Psoas muscle (tissue), 7 donors: ENCODE measurements at regions not wholly inside any gene's neighbourhood (a gene's known extent, or its start where the extent isn't known, plus 50 kb on each side); places are given as distances from the start of the nearest gene placed in this dataset.

Experiments used
- ATAC-seq, 4 donors: fragments of 200-7000 bp; cut with Tn5 transposase; one replicate each; pipeline ENCODE4 v1.9.1; 2020; ENCODE audit warnings: moderate library complexity in 3 of 4, mild to moderate bottlenecking in 2 of 4
- DNase-seq, 2 donors: peaks; one replicate each; pipeline ENCODE4 v3.0.0-alpha.2; 2020
- H3K27ac ChIP-seq: fragments of 200-600 bp; one replicate; pipeline ENCODE4 v1.8.0; 2022
- H3K27me3 ChIP-seq, 3 donors: fragments of 200-600 bp in 1 of 3; one replicate each; pipeline versions ENCODE4 v1.6.1 to v1.8.0; 2013 to 2022; ENCODE audit warnings: low read length in 2 of 3, mild to moderate bottlenecking in 2 of 3, moderate library complexity in 1 of 3; ENCODE audit not compliant: insufficient read depth in 3 of 3
- H3K36me3 ChIP-seq, 2 donors: fragments of 200-600 bp in 1 of 2; one replicate each; pipeline versions ENCODE4 v1.6.1 to v1.8.0; 2013 to 2022; ENCODE audit warnings: low read depth in 1 of 2, mild to moderate bottlenecking in 1 of 2, moderate library complexity in 1 of 2; ENCODE audit not compliant: insufficient read depth in 1 of 2
- H3K4me1 ChIP-seq: fragments of 200-600 bp; one replicate; pipeline ENCODE4 v1.8.0; 2022
- H3K4me3 ChIP-seq: fragments of 200-600 bp; one replicate; pipeline ENCODE4 v1.8.0; 2022; ENCODE audit warnings: mild to moderate bottlenecking
- H3K9me3 ChIP-seq: fragments of 200-600 bp; one replicate; pipeline ENCODE4 v1.8.0; 2022
- CTCF ChIP-seq: fragments of 200-600 bp; IDR thresholded peaks from one replicate; pipeline ENCODE4 v1.8.0; 2022; ENCODE audit warnings: antibody characterized with exemption
- WGBS, 3 donors: extraction: QIAGEN DNeasy Blood & Tissue Kit; methylation state at CpG; one replicate each; pipeline versions ENCODE4 v1.1.6 to v1.1.7; 2013; 5-methylcytosine and 5-hydroxymethylcytosine counted together
- intact Hi-C, 2 donors: fragments of 100-400 bp; cut with DNase I; formaldehyde crosslinking; loops; one replicate each; pipeline versions ENCODE4 v1.11.0 to v1.14.2; 2022
- donor health status: healthy with polysubstance abuse.
- donor health status: DM: no; HTN: no; CAD: no; lungs with moderate emphysema.
- donor health status: Bipolar disorder and iron deficiency.
- donor health status: healthy.
- donor health status: DM: yes; HTN: yes; CAD: no.
- donor health status: DM: no; HTN: no; CAD: no.
- donor health status: DM: yes; HTN: yes; CAD: no.

- Histone ChIP-seq H3K27ac (peak overlapping the region; percentile 71), H3K36me3 (no peaks in the 10 kb centered on the region), H3K4me3 (no peak overlapping the region), H3K9me3 (no peaks in the 10 kb centered on the region), H3K4me1 (peaks cover 70% of the 10 kb centered on the region), H3K27me3 (no peaks in the 10 kb centered on the region)
- intact Hi-C loops, result loop anchor here in 1 of 2 donors (5.0 kb wide), 1 partner anchor 173 kb away; no protein-coding TSS in a partner anchor
- TF ChIP-seq CTCF, result no peak
- 31 to 59% (median 38%) methylated on average over 3 of the region's 3 CpGs for WGBS, 3 donors
- ATAC-seq (peak; percentile 71 to 87 (median 81)), DNase-seq (peak in 1 of 2 donors; percentile 61)
Measured at GRCh38 chr1:177444997-177445746, 274.4 kb downstream of the BRINP2 start.

GRCh38 chr1:177443003-177443402, 272.2 kb downstream of the BRINP2 start:
- H3K4me1 ChIP-seq, result peaks cover 59% of the 10 kb centered on the region
- intact Hi-C loops, result loop anchor here in 1 of 2 donors (5.0 kb wide), 1 partner anchor 171 kb away; no protein-coding TSS in a partner anchor
- no peak for TF ChIP-seq CTCF
- no peaks in the 10 kb centered on the region for H3K36me3 ChIP-seq
- no peak for DNase-seq
- peak overlapping the region; percentile 65 for H3K27ac ChIP-seq
- 42 to 78% (median 46%) methylated on average over 3 of the region's 3 CpGs for WGBS, 3 donors
- peak in 3 of 4 donors; percentile 45 to 56 (median 54) for ATAC-seq
- H3K4me3 ChIP-seq, result no peak overlapping the region
- no peaks in the 10 kb centered on the region for H3K27me3 ChIP-seq
- H3K9me3 ChIP-seq, result no peaks in the 10 kb centered on the region

- peak overlapping the region; percentile 65 for H3K27ac ChIP-seq
- intact Hi-C loops, result loop anchor here in 1 of 2 donors (5.0 kb wide), 1 partner anchor 170 kb away; no protein-coding TSS in a partner anchor
- peaks cover 55% of the 10 kb centered on the region for H3K4me1 ChIP-seq
Measured at GRCh38 chr1:177442584-177442983, 271.8 kb downstream of the BRINP2 start.

GRCh38 chr1:177441281-177441680, 270.5 kb downstream of the BRINP2 start:
- ATAC-seq, result no peak
- Histone ChIP-seq H3K36me3 (no peaks in the 10 kb centered on the region), H3K27me3 (no peaks in the 10 kb centered on the region), H3K4me1 (peaks cover 48% of the 10 kb centered on the region), H3K4me3 (no peak overlapping the region), H3K27ac (no peak overlapping the region), H3K9me3 (no peaks in the 10 kb centered on the region)
- intact Hi-C loops, result loop anchor here in 1 of 2 donors (5.0 kb wide), 1 partner anchor 169 kb away; no protein-coding TSS in a partner anchor
- DNase-seq, result no peak
- no peak for TF ChIP-seq CTCF
- 52 to 71% (median 65%) methylated on average over 1 of the region's 1 CpG for WGBS, 3 donors

More at GRCh38 chr1:177442584-177442983, 271.8 kb downstream of the BRINP2 start:
- Histone ChIP-seq H3K27me3 (no peaks in the 10 kb centered on the region), H3K9me3 (no peaks in the 10 kb centered on the region), H3K36me3 (no peaks in the 10 kb centered on the region), H3K4me3 (no peak overlapping the region)
- ATAC-seq (peak in 1 of 4 donors; percentile 42), DNase-seq (no peak)
- TF ChIP-seq CTCF, result no peak
- 38 to 58% (median 47%) methylated on average over 6 of the region's 6 CpGs for WGBS, 3 donors
